ENCODE measurements at regions not wholly inside any gene's neighbourhood (a gene's known extent, or its start where the extent isn't known, plus 50 kb on each side); places are given as distances from the start of the nearest gene placed in this dataset.

DNA sequence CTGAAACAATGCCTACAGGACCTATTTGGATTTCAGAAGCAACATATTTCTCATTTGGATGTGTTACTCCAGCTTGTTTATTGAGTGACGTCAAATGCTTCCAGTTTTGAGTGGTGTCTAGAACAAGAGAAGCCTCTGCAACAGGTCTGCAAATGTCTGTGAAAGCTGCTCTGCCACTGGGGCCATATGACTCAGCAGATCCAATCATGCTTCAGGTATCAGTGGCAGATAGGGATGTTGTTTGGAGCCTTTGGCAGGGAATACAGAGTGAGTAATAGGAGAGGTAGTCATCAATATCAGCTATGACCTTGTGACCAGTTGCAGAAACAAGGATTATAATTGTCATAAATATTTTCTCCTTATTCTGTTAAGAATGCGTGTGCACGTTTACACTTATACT is 141.1 kb upstream of the ZXDA start:
- H3K4me3 ChIP-seq (ENCODE audit: low read depth, low read length) = no peak overlapping the region
- ChIA-PET CTCF (no interaction called here), POLR2A (no interaction called here)
- no peak for DNase-seq (ENCODE audit: low read depth, low spot score)
- TF ChIP-seq, protein P1, sequence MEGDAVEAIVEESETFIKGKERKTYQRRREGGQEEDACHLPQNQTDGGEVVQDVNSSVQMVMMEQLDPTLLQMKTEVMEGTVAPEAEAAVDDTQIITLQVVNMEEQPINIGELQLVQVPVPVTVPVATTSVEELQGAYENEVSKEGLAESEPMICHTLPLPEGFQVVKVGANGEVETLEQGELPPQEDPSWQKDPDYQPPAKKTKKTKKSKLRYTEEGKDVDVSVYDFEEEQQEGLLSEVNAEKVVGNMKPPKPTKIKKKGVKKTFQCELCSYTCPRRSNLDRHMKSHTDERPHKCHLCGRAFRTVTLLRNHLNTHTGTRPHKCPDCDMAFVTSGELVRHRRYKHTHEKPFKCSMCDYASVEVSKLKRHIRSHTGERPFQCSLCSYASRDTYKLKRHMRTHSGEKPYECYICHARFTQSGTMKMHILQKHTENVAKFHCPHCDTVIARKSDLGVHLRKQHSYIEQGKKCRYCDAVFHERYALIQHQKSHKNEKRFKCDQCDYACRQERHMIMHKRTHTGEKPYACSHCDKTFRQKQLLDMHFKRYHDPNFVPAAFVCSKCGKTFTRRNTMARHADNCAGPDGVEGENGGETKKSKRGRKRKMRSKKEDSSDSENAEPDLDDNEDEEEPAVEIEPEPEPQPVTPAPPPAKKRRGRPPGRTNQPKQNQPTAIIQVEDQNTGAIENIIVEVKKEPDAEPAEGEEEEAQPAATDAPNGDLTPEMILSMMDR (IDR thresholded peaks at IDR 0.05; ENCODE audit: insufficient read depth, low read length, missing control alignments) = no peak

DNA sequence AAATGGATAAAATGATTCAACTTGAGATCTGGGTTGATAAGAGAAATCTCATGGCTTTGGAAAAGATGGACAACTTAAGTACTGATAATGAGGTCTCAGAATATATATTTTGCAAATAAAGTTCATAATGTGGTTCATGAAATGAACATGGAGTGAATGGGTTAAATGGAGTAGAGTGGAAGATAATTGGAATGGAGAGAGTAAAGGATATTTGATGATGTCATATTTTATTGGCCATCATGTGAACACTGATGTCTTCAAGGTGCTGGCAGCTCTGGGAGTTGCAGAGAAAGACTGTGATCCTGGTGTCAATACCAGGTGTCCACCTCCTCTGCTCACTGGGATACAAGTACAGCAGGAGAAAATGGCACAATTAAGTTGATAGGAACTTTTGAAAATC is 133.9 kb upstream of the ZXDA start:
- DNase-seq (ENCODE audit: low read depth, low spot score) = no peak
- CTCF ChIA-PET = no interaction called here
- POLR2A ChIA-PET = no interaction called here
- no peak overlapping the region for H3K4me3 ChIP-seq (ENCODE audit: low read depth, low read length)
- TF ChIP-seq, protein P1 (IDR thresholded peaks at IDR 0.05; ENCODE audit: insufficient read depth, low read length, missing control alignments) = no peak

DNA sequence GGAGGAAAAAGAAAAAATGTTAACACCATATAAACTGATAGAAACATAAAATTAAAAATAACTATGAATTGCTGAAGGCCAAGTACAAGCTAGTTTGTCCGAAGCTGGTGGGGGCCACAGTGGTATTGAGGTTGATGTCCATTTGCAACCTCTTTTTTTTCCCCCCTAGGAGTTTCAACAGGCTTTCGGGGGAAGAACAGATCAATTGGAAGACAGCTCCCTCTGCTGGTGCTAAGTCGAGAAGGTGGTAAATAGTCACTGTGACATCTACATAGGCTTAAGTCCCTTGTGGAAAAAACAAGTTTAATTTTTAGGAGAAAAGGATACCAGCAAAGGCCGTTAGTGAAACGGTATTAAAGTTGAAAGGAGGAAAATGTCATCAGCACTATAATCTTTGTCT is 115.7 kb upstream of the ZXDA start:
- ChIA-PET POLR2A (no interaction called here), CTCF (interaction anchor here (1.3 to 2.2 kb wide), 3 partner anchors 107 to 206 kb away, joined by 3 to 7 read pairs (median 4); no protein-coding TSS in a partner anchor)

DNA sequence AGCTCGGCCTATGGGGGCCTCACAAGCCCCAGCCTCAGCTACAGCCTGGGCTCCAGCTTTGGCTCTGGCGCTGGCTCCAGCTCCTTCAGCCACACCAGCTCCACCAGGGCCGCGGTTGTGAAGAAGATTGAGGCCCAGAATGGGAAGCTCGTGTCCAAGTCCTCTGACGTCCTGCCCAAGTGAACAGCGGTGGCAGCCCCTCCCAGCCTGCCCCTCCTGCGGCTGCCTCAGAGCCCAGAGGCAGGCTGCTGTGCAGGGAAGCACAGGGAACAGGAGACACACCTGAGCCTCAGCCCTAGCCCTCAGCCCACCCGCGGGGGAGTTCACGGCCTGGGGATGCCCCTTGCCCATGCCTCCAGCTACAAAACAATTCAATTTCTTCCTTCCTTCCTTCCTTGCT is 75.7 kb upstream of the ZXDA start:
- H3K4me3 ChIP-seq (ENCODE audit: low read depth, low read length) = no peak overlapping the region
- CTCF ChIA-PET = no interaction called here
- TF ChIP-seq, protein P1 (IDR thresholded peaks at IDR 0.05; ENCODE audit: insufficient read depth, low read length, missing control alignments) = no peak
- POLR2A ChIA-PET = no interaction called here
- no peak for DNase-seq (ENCODE audit: low read depth, low spot score)

More for the DNA sequence above, 115.7 kb upstream of the ZXDA start:
- H3K4me3 ChIP-seq (ENCODE audit: low read depth, low read length) = no peak overlapping the region
- no peak for DNase-seq (ENCODE audit: low read depth, low spot score)
- TF ChIP-seq, protein P1 (IDR thresholded peaks at IDR 0.05; ENCODE audit: insufficient read depth, low read length, missing control alignments) = no peak

DNA sequence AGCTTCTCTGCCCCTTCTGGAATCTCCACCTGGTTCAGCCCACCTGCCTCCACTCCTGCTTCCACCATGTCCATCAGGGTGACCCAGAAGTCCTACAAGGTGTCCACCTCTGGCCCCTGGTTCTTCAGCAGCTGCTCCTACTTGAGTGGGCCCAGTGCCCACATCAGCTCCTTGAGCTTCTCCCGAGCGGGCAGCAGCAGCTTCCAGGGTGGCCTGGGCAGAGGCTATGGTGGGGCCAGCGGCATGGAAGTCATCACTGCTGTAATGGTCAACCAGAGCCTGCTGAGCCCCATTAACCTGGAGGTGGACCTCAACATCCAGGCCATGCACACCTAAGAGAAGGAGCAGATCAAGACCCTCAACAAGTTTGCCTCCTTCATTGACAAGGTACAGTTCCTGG is 74.4 kb upstream of the ZXDA start:
- CTCF ChIA-PET = no interaction called here
- TF ChIP-seq, protein P1 (IDR thresholded peaks at IDR 0.05; ENCODE audit: insufficient read depth, low read length, missing control alignments) = no peak
- no peak for DNase-seq (ENCODE audit: low read depth, low spot score)

DNA sequence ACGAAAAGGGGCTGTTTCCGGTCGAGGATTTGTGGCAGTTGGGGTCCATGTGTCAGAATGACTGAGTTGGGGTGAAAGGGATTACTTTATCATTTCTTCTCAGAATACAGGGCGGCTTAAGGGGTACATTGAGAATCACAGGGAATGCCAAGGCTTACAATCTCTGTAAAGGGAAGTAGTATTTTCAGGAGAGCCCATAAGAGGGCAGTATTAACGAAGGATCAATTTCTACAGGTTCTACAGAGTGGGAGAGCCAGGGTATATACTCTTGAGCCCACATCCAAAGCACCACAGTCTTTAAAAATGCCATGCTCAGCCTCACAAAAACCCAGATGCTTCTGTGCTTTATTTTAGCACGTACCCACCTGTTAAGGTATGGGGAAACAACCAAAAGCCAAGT is 67.7 kb upstream of the ZXDA start:
- no peak for DNase-seq (ENCODE audit: low read depth, low spot score)

More for the DNA sequence above, 74.4 kb upstream of the ZXDA start:
- POLR2A ChIA-PET = no interaction called here
- H3K4me3 ChIP-seq (ENCODE audit: low read depth, low read length) = no peak overlapping the region

More for the DNA sequence above, 67.7 kb upstream of the ZXDA start:
- CTCF ChIA-PET = no interaction called here
- H3K4me3 ChIP-seq (ENCODE audit: low read depth, low read length) = no peak overlapping the region
- POLR2A ChIA-PET = no interaction called here
- TF ChIP-seq, protein P1 (IDR thresholded peaks at IDR 0.05; ENCODE audit: insufficient read depth, low read length, missing control alignments) = no peak

Data from AG04449 (cell line).